ENCODE measurements at regions not wholly inside any gene's neighbourhood (a gene's known extent, or its start where the extent isn't known, plus 50 kb on each side); places are given as distances from the start of the nearest gene placed in this dataset.

DNA sequence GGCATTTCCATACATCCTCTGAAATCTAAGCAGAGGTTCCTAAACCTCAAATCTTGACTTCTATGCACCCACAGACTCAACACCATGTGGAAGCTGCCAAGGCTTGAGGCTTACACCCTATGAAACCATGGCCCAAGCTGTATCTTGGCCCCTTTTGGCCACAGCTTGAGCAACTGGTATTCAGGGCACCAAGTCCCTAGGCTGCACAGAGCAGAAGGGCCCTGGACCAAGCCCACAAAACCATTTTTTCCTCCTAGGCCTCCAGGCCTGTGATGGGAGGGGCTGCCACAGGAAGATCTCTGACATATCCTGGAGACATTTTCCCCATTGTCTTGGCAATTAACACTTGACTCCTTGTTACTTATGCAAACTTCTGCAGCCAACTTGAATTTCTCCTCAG lies 54.4 kb upstream of the IL12A start:
- Histone ChIP-seq H3K4me1 (ENCODE audit: control insufficient read depth in 1 of 2, insufficient read depth in 1 of 2, low read depth in 1 of 2, low read length in 1 of 2) (peaks cover 4 to 12% of the 10 kb centered on the region in 2 experiments), H3K27me3 (no peaks in the 10 kb centered on the region), H3K27ac (no peak overlapping the region), H3K9me3 (no peaks in the 10 kb centered on the region), H3K36me3 (no peaks in the 10 kb centered on the region), H3K4me3 (ENCODE audit: low read depth in 1 of 2, low read length in 1 of 2) (no peak overlapping the region)
- TF ChIP-seq, protein P1, sequence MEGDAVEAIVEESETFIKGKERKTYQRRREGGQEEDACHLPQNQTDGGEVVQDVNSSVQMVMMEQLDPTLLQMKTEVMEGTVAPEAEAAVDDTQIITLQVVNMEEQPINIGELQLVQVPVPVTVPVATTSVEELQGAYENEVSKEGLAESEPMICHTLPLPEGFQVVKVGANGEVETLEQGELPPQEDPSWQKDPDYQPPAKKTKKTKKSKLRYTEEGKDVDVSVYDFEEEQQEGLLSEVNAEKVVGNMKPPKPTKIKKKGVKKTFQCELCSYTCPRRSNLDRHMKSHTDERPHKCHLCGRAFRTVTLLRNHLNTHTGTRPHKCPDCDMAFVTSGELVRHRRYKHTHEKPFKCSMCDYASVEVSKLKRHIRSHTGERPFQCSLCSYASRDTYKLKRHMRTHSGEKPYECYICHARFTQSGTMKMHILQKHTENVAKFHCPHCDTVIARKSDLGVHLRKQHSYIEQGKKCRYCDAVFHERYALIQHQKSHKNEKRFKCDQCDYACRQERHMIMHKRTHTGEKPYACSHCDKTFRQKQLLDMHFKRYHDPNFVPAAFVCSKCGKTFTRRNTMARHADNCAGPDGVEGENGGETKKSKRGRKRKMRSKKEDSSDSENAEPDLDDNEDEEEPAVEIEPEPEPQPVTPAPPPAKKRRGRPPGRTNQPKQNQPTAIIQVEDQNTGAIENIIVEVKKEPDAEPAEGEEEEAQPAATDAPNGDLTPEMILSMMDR (IDR thresholded peaks at IDR 0.05) = no peak

DNA sequence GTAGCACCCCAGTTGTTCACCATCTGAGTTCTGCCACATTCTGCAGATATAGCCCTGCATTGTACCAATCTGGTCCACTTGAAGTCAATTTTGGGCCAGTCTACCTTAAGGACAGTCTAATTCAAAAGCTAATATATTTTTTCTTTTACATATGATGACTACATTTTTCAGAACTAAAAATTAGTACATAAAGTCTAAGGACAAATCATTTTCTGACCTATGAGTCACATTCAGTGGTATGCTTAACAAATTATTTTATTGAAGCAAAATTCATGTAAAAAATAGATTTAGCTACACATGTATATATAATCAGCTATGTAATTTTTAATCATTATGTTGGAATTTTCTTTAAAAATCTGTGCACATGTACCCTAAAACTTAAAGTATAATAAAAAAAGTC lies 52.1 kb upstream of the IL12A start:
- peaks cover 0 to 5% of the 10 kb centered on the region in 2 experiments for H3K4me1 ChIP-seq (ENCODE audit: control insufficient read depth in 1 of 2, insufficient read depth in 1 of 2, low read depth in 1 of 2, low read length in 1 of 2)
- H3K4me3 ChIP-seq (ENCODE audit: low read depth in 1 of 2, low read length in 1 of 2) = no peak overlapping the region
- TF ChIP-seq, protein P1 (IDR thresholded peaks at IDR 0.05) = no peak
- H3K27me3 ChIP-seq = no peaks in the 10 kb centered on the region
- no peaks in the 10 kb centered on the region for H3K9me3 ChIP-seq
- no peak overlapping the region for H3K27ac ChIP-seq
- no peaks in the 10 kb centered on the region for H3K36me3 ChIP-seq

DNA sequence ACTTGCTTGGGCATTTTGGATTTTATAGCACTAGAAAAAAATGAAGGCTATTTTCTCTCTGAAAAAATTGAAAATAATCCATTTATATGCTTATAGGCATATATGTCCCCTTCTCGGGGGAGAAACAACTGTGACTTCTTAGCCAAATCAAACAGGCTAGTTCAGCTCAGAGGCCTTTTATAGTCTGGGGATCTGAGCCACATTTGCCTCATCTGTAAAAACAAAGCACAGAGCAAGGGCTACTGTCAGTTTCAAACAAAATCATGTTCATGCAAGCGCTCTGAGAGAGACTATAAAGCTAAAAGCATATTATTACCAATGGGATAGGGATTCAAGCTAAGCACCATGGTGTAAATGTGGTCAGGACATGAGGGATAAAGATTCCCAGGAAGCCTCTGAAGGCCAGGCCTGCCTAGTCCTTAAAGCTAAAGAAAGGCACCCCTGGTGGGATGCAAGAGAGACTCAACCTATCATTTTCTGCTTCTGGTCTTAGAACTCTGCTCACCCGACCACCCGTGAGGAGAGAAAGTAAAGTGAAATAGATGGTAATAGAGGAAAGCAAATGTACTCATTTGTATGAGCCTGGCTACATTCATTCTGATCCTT lies 51.0 kb upstream of the IL12A start:
- Histone ChIP-seq H3K4me3 (ENCODE audit: low read depth in 1 of 2, low read length in 1 of 2) (no peak overlapping the region), H3K36me3 (no peaks in the 10 kb centered on the region), H3K27ac (no peak overlapping the region), H3K4me1 (ENCODE audit: control insufficient read depth in 1 of 2, insufficient read depth in 1 of 2, low read depth in 1 of 2, low read length in 1 of 2) (peaks cover 0 to 16% of the 10 kb centered on the region in 2 experiments), H3K27me3 (no peaks in the 10 kb centered on the region), H3K9me3 (no peaks in the 10 kb centered on the region)
- TF ChIP-seq, protein P1 (IDR thresholded peaks at IDR 0.05) = no peak

DNA sequence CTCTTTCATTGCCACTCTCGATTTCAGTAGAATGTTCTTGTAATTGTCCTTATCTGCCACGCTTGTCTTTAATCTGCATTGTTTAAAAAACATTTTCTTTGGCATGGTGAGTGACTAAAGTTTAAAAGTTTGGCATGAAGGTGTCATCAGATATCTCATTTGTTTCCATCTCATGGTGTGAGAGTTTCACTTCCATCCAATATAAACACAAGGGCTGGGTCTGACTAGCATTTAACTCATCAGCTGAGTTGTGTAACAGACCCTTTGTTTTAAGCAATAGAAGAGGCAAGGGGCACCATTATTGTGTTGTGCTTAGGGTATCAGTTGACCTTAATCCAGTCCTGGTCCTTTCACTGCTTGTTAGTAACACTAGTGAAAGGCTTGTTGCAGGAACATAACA lies 49.9 kb upstream of the IL12A start:
- TF ChIP-seq, protein P1 (IDR thresholded peaks at IDR 0.05) = no peak
- H3K9me3 ChIP-seq = no peaks in the 10 kb centered on the region
- no peak overlapping the region for H3K4me3 ChIP-seq (ENCODE audit: low read depth in 1 of 2, low read length in 1 of 2)
- H3K27me3 ChIP-seq = no peaks in the 10 kb centered on the region
- H3K36me3 ChIP-seq = no peaks in the 10 kb centered on the region
- H3K27ac ChIP-seq = no peak overlapping the region
- peaks cover 0 to 19% of the 10 kb centered on the region in 2 experiments for H3K4me1 ChIP-seq (ENCODE audit: control insufficient read depth in 1 of 2, insufficient read depth in 1 of 2, low read depth in 1 of 2, low read length in 1 of 2)

Data from neutrophil (primary cell).